SU-DHL-6 (cell line): ENCODE measurements at regions not wholly inside any gene's neighbourhood (a gene's known extent, or its start where the extent isn't known, plus 50 kb on each side); places are given as distances from the start of the nearest gene placed in this dataset.

Source experiments
- H2AFZ ChIP-seq: fragments of 200-600 bp; sonication (generic); 2 replicates; pipeline ENCODE4 v1.6.1; 2014; ENCODE audit warnings: low read depth, mild to moderate bottlenecking, moderate library complexity, mixed read lengths, antibody characterized with exemption, low read length; ENCODE audit not compliant: severe bottlenecking
- H3F3A ChIP-seq: fragments of 200-600 bp; shearing (Covaris generic); 2 replicates; pipeline ENCODE4 v1.6.0; 2016; ENCODE audit warnings: antibody characterized with exemption, mild to moderate bottlenecking; ENCODE audit not compliant: insufficient read depth
- H3K27ac ChIP-seq: fragments of 200-600 bp; sonication (generic); 2 replicates; pipeline ENCODE4 v1.5.1; 2016; ENCODE audit warnings: low read depth, mild to moderate bottlenecking, low read length, moderate library complexity, mixed read lengths
- H3K27me3 ChIP-seq: fragments of 200-600 bp; sonication (generic), shearing (Covaris generic); 2 replicates; pipeline ENCODE4 v1.6.0; 2014; ENCODE audit warnings: mild to moderate bottlenecking, low read length
- H3K36me3 ChIP-seq: fragments of 200-600 bp; sonication (generic); 2 replicates; pipeline ENCODE4 v1.6.1; 2014; ENCODE audit warnings: mild to moderate bottlenecking, low read length, mixed read lengths
- H3K4me2 ChIP-seq: fragments of 300-600, 200-600 bp; shearing (Covaris generic), sonication (generic); 2 replicates; pipeline ENCODE4 v1.6.0; 2014; ENCODE audit warnings: low read length, low read depth, mild to moderate bottlenecking; ENCODE audit not compliant: poor library complexity, severe bottlenecking
- H3K4me3 ChIP-seq: fragments of 200-600 bp; sonication (generic); 2 replicates; pipeline ENCODE4 v1.5.1; 2014; ENCODE audit warnings: antibody characterized with exemption, low read length, mild to moderate bottlenecking, mixed read lengths; ENCODE audit not compliant: insufficient read depth, poor library complexity, severe bottlenecking
- H3K79me2 ChIP-seq: fragments of 200-600 bp; sonication (generic); 2 replicates; pipeline ENCODE4 v1.6.1; 2014; ENCODE audit warnings: mild to moderate bottlenecking, low read length, moderate library complexity; ENCODE audit not compliant: insufficient read depth
- H3K9ac ChIP-seq: fragments of 200-600 bp; sonication (generic); 2 replicates; pipeline ENCODE4 v1.7.0; 2014; ENCODE audit warnings: mild to moderate bottlenecking, low read length
- H3K9me2 ChIP-seq: fragments of 200-600 bp; sonication (generic); replicated peaks from 2 replicates; pipeline ENCODE4 v1.6.1; 2014; ENCODE audit warnings: low read length; ENCODE audit not compliant: insufficient read depth
- H3K9me3 ChIP-seq: fragments of 200-600 bp; sonication (generic); 2 replicates; pipeline ENCODE4 v1.6.1; 2014; ENCODE audit warnings: low read length, mixed read lengths; ENCODE audit not compliant: insufficient read depth
- H4K20me1 ChIP-seq: fragments of 200-600 bp; sonication (generic); 2 replicates; pipeline ENCODE4 v1.6.1; 2014; ENCODE audit warnings: low read depth, mild to moderate bottlenecking, antibody characterized with exemption, low read length, moderate library complexity, mixed read lengths
- CTCF ChIP-seq: fragments of 200-600 bp; sonication (generic); IDR thresholded peaks from one replicate; pipeline ENCODE4 v1.5.1; 2017; ENCODE audit warnings: antibody characterized with exemption, mild to moderate bottlenecking, low read length, moderate library complexity; ENCODE audit not compliant: insufficient read depth, poor library complexity, severe bottlenecking
- EZH2phosphoT487 ChIP-seq: fragments of 200-600 bp; sonication (generic), shearing (Covaris generic); conservative IDR thresholded peaks from 2 replicates; pipeline ENCODE4 v1.6.1; 2018; ENCODE audit warnings: mild to moderate bottlenecking, antibody characterized with exemption, low read length, moderate library complexity, mixed read lengths

GRCh38 chr16:86852135-86852534 is 273.8 kb downstream of the FOXL1 start:
- H3K27me3 ChIP-seq = no peaks in the 10 kb centered on the region
- no peak overlapping the region for H3K4me3 ChIP-seq
- no peaks in the 10 kb centered on the region for H3F3A ChIP-seq
- H3K9me3 ChIP-seq = no peaks in the 10 kb centered on the region
- H3K9ac ChIP-seq = no peak overlapping the region
- no peak overlapping the region for H3K27ac ChIP-seq
- H3K79me2 ChIP-seq = no peaks in the 10 kb centered on the region
- no peaks in the 10 kb centered on the region for H3K9me2 ChIP-seq
- H4K20me1 ChIP-seq = no peaks in the 10 kb centered on the region
- TF ChIP-seq EZH2phosphoT487 = no peak
- TF ChIP-seq CTCF = no peak
- H2AFZ ChIP-seq = no peak overlapping the region
- no peak overlapping the region for H3K4me2 ChIP-seq
- H3K36me3 ChIP-seq = no peaks in the 10 kb centered on the region

- Histone ChIP-seq H3K79me2 (no peaks in the 10 kb centered on the region), H3K27me3 (no peaks in the 10 kb centered on the region), H3K9ac (no peak overlapping the region), H3F3A (no peaks in the 10 kb centered on the region), H3K27ac (no peak overlapping the region), H3K36me3 (no peaks in the 10 kb centered on the region), H3K4me3 (no peak overlapping the region), H4K20me1 (no peaks in the 10 kb centered on the region), H3K9me3 (no peaks in the 10 kb centered on the region), H2AFZ (no peak overlapping the region), H3K4me2 (no peak overlapping the region), H3K9me2 (no peaks in the 10 kb centered on the region)
- no peak for TF ChIP-seq CTCF
- no peak for TF ChIP-seq EZH2phosphoT487
Measured at GRCh38 chr16:86854058-86854621, 275.8 kb downstream of the FOXL1 start.

DNA sequence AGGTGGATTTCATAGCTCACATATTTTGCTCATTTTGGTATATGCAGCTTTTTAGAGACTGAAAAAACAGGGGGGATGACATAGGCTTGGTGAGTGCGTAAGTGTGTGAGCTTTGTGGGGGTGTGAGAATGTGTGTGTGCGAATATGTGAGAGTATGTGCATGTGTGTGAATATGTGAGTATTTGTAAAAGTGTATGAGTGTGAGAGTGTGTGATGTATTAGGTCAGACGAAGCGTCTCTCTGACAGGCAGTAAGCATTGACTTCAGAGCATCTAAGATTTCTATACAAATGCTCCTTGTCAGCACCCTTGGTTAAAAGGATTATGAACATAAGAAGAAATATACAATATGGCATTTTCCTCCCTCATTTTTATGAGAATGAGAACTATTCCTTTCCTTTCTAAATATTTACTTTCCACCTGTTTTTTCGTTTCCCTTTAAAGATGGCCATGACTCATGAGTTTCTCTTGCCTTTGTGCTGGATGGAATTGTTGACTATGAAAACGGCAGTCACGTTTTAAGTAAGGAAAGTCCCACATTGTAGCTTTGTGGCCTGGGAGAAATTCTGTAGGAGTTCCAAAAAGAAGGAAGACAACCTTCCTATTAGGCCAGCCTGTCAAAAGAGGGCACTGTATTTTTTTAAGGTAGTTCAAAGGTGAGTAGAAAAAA is 276.4 kb downstream of the FOXL1 start:
- H3K27ac ChIP-seq = no peak overlapping the region
- H4K20me1 ChIP-seq = no peaks in the 10 kb centered on the region
- no peak overlapping the region for H3K9ac ChIP-seq
- H3K79me2 ChIP-seq = no peaks in the 10 kb centered on the region
- TF ChIP-seq EZH2phosphoT487 = no peak
- no peak for TF ChIP-seq CTCF
- H3K4me2 ChIP-seq = no peak overlapping the region
- H3K9me3 ChIP-seq = no peaks in the 10 kb centered on the region
- no peaks in the 10 kb centered on the region for H3F3A ChIP-seq
- H3K4me3 ChIP-seq = no peak overlapping the region
- H2AFZ ChIP-seq = no peak overlapping the region
- no peaks in the 10 kb centered on the region for H3K9me2 ChIP-seq
- H3K36me3 ChIP-seq = no peaks in the 10 kb centered on the region
- H3K27me3 ChIP-seq = no peaks in the 10 kb centered on the region
